SK-N-SH (cell line): ENCODE measurements at regions not wholly inside any gene's neighbourhood (a gene's known extent, or its start where the extent isn't known, plus 50 kb on each side); places are given as distances from the start of the nearest gene placed in this dataset.

Experiments used
- CHD2 ChIP-seq: fragments of 150-350 bp; IDR thresholded peaks from 2 replicates; pipeline ENCODE4 v1.6.1; 2018; ENCODE audit warnings: low read length; ENCODE audit not compliant: partially characterized antibody
- CTCF ChIP-seq: fragments of 200-600 bp; sonication (generic); IDR thresholded peaks from 2 replicates; pipeline ENCODE4 v1.6.1; 2017; ENCODE audit warnings: antibody characterized with exemption, mild to moderate bottlenecking, moderate library complexity
- EP300 ChIP-seq, 2 experiments: IDR thresholded peaks; 2 replicates each; pipeline versions ENCODE4 v1.4.0 to v1.6.1; 2012; ENCODE audit warnings: borderline replicate concordance in 1 of 2, low read depth in 1 of 2, low read length in 1 of 2
- EZH2phosphoT487 ChIP-seq: fragments of 200-600 bp; sonication (generic); IDR thresholded peaks from 2 replicates; pipeline ENCODE4 v1.6.1; 2017; ENCODE audit warnings: low read depth, mixed run types, mild to moderate bottlenecking, antibody characterized with exemption, moderate library complexity, borderline replicate concordance
- GABPA ChIP-seq: IDR thresholded peaks from 2 replicates; pipeline ENCODE4 v1.4.0; 2012; ENCODE audit warnings: low read depth, mild to moderate bottlenecking
- PBX3 ChIP-seq: IDR thresholded peaks from 2 replicates; pipeline ENCODE4; 2012
- POLR2AphosphoS5 ChIP-seq: IDR thresholded peaks from 2 replicates; pipeline ENCODE4 v1.6.1; 2012; ENCODE audit warnings: low read depth, low read length
- RCOR1 ChIP-seq: fragments of 150-350 bp; IDR thresholded peaks from 2 replicates; pipeline ENCODE4 v1.6.1; 2017; ENCODE audit warnings: antibody characterized with exemption, low read length
- REST ChIP-seq: IDR thresholded peaks from 2 replicates; pipeline ENCODE4 v1.6.1; 2012; ENCODE audit warnings: mild to moderate bottlenecking, low read depth, low read length, moderate library complexity
- SIN3A ChIP-seq: IDR thresholded peaks from 2 replicates; pipeline ENCODE4 v1.6.1; 2012; ENCODE audit warnings: low read depth, mild to moderate bottlenecking, low read length, moderate library complexity, borderline replicate concordance
- SMC3 ChIP-seq: IDR thresholded peaks from 2 replicates; pipeline ENCODE4 v1.6.1; 2012; ENCODE audit warnings: low read depth, low read length, improper control_type of control experiment
- TCF12 ChIP-seq: IDR thresholded peaks from 2 replicates; pipeline ENCODE4 v1.4.0; 2012
- USF1 ChIP-seq: IDR thresholded peaks from 2 replicates; pipeline ENCODE4 v1.4.0; 2012; ENCODE audit warnings: low read depth, borderline replicate concordance
- ZBTB33 ChIP-seq: IDR thresholded peaks from 2 replicates; pipeline ENCODE4 v1.4.0; 2012; ENCODE audit warnings: low read depth, borderline replicate concordance

GRCh38 chr2:43010438-43011157 lies 215.8 kb downstream of the ZFP36L2 start:
- TF ChIP-seq USF1 (no peak), CTCF (no peak), SMC3 (no peak), TCF12 (no peak), PBX3 (no peak), SIN3A (no peak), CHD2 (no peak), RCOR1 (no peak), GABPA (no peak), POLR2AphosphoS5 (no peak), REST (no peak), EP300 (IDR thresholded peaks at IDR 0.05; ENCODE audit: borderline replicate concordance in 1 of 2, low read depth in 1 of 2, low read length in 1 of 2) (no peak), EZH2phosphoT487 (no peak), ZBTB33 (no peak)
